ENCODE measurements at regions not wholly inside any gene's neighbourhood (a gene's known extent, or its start where the extent isn't known, plus 50 kb on each side); places are given as distances from the start of the nearest gene placed in this dataset.

- no peaks in the 10 kb centered on the region for H3K27me3 ChIP-seq (ENCODE audit: insufficient read depth in 3 of 3, low read length in 2 of 3)
- H3K27ac ChIP-seq: no peak overlapping the region
- no peaks in the 10 kb centered on the region for H3K4me1 ChIP-seq
- DNase-seq (no peak), ATAC-seq (no peak)
- no peaks in the 10 kb centered on the region for H3K9me3 ChIP-seq
- 63 to 68% (median 66%) methylated on average over 4 of the region's 4 CpGs for WGBS, 3 donors
- no peak for TF ChIP-seq CTCF (IDR thresholded peaks at IDR 0.05)
- no peak overlapping the region for H3K4me3 ChIP-seq
- H3K36me3 ChIP-seq (ENCODE audit: insufficient read depth in 1 of 2, low read depth in 1 of 2): no peaks in the 10 kb centered on the region
- intact Hi-C loops (cut with DNase I): no loop called here
These were observed 318.7 kb upstream of the SLITRK1 start for GRCh38 chr13:84200971-84201370.

- WGBS, 3 donors: 75 to 90% (median 83%) methylated on average over 3 of the region's 3 CpGs
- Histone ChIP-seq H3K27me3 (ENCODE audit: insufficient read depth in 3 of 3, low read length in 2 of 3) (no peaks in the 10 kb centered on the region), H3K4me1 (no peaks in the 10 kb centered on the region), H3K9me3 (no peaks in the 10 kb centered on the region), H3K27ac (no peak overlapping the region), H3K36me3 (ENCODE audit: insufficient read depth in 1 of 2, low read depth in 1 of 2) (no peaks in the 10 kb centered on the region), H3K4me3 (no peak overlapping the region)
- no peak for ATAC-seq
- no peak for DNase-seq
- intact Hi-C loops (cut with DNase I): no loop called here
- TF ChIP-seq CTCF (IDR thresholded peaks at IDR 0.05): no peak
These were observed 309.9 kb upstream of the SLITRK1 start for GRCh38 chr13:84192125-84192524.

- 55 to 60% (median 56%) methylated on average over 4 of the region's 4 CpGs for WGBS, 3 donors
- H3K4me1 ChIP-seq: no peaks in the 10 kb centered on the region
- ATAC-seq (no peak), DNase-seq (no peak)
- no peak for TF ChIP-seq CTCF (IDR thresholded peaks at IDR 0.05)
- no peak overlapping the region for H3K27ac ChIP-seq
- no peaks in the 10 kb centered on the region for H3K36me3 ChIP-seq (ENCODE audit: insufficient read depth in 1 of 2, low read depth in 1 of 2)
- H3K4me3 ChIP-seq: no peak overlapping the region
- intact Hi-C loops (cut with DNase I): no loop called here
- H3K9me3 ChIP-seq: no peaks in the 10 kb centered on the region
- no peaks in the 10 kb centered on the region for H3K27me3 ChIP-seq (ENCODE audit: insufficient read depth in 3 of 3, low read length in 2 of 3)
These were observed 308.9 kb upstream of the SLITRK1 start for GRCh38 chr13:84191139-84191538.

GRCh38 chr13:84187626-84188025 lies 305.4 kb upstream of the SLITRK1 start:
- H3K9me3 ChIP-seq: peaks cover 3% of the 10 kb centered on the region
- ATAC-seq: no peak
- H3K27me3 ChIP-seq (ENCODE audit: insufficient read depth in 3 of 3, low read length in 2 of 3): no peaks in the 10 kb centered on the region
- no peaks in the 10 kb centered on the region for H3K36me3 ChIP-seq (ENCODE audit: insufficient read depth in 1 of 2, low read depth in 1 of 2)
- DNase-seq: no peak
- intact Hi-C loops (cut with DNase I): no loop called here
- 66 to 89% (median 81%) methylated on average over 1 of the region's 1 CpG for WGBS, 3 donors
- H3K4me1 ChIP-seq: no peaks in the 10 kb centered on the region
- no peak overlapping the region for H3K4me3 ChIP-seq
- TF ChIP-seq CTCF (IDR thresholded peaks at IDR 0.05): no peak
- H3K27ac ChIP-seq: no peak overlapping the region

GRCh38 chr13:84139561-84140158 lies 257.4 kb upstream of the SLITRK1 start:
- DNase-seq: no peak
- no peak for TF ChIP-seq CTCF (IDR thresholded peaks at IDR 0.05)
- no peaks in the 10 kb centered on the region for H3K9me3 ChIP-seq
- H3K4me3 ChIP-seq: no peak overlapping the region
- H3K36me3 ChIP-seq (ENCODE audit: insufficient read depth in 1 of 2, low read depth in 1 of 2): no peaks in the 10 kb centered on the region
- H3K4me1 ChIP-seq: no peaks in the 10 kb centered on the region
- H3K27me3 ChIP-seq (ENCODE audit: insufficient read depth in 3 of 3, low read length in 2 of 3): no peaks in the 10 kb centered on the region
- H3K27ac ChIP-seq: no peak overlapping the region
- intact Hi-C loops (cut with DNase I): no loop called here
- no peak for ATAC-seq
- 88 to 90% (median 90%) methylated on average over 2 of the region's 2 CpGs for WGBS, 3 donors
